Chondrocyte (in vitro differentiated cells): ENCODE measurements at regions not wholly inside any gene's neighbourhood (a gene's known extent, or its start where the extent isn't known, plus 50 kb on each side); places are given as distances from the start of the nearest gene placed in this dataset.

Experiments
- DNase-seq: peaks from one replicate; pipeline ENCODE4 v3.0.0; 2021; ENCODE audit warnings: mixed read lengths, low spot score
- H3K27ac Mint-ChIP-seq: one replicate; pipeline ENCODE4 v1.8.0; 2021; ENCODE audit warnings: mild to moderate bottlenecking, moderate library complexity, mixed read lengths; ENCODE audit not compliant: unreplicated experiment
- H3K27me3 Mint-ChIP-seq: 2 replicates; pipeline ENCODE4 v1.8.0; 2021; ENCODE audit warnings: low read depth, mixed read lengths
- H3K36me3 Mint-ChIP-seq: 2 replicates; pipeline ENCODE4 v1.8.0; 2021; ENCODE audit warnings: low read depth, mixed read lengths
- H3K4me1 Mint-ChIP-seq: 2 replicates; pipeline ENCODE4 v1.8.0; 2021; ENCODE audit warnings: low read depth, mild to moderate bottlenecking, mixed read lengths
- H3K4me3 Mint-ChIP-seq: one replicate; pipeline ENCODE4 v1.8.0; 2021; ENCODE audit warnings: mild to moderate bottlenecking, moderate library complexity, mixed read lengths; ENCODE audit not compliant: unreplicated experiment
- H3K9me3 Mint-ChIP-seq: 2 replicates; pipeline ENCODE4 v1.8.0; 2021; ENCODE audit warnings: low read depth, mixed read lengths
- TF ChIP-seq, protein P1 (sequence below): fragments of 200-600 bp; sonication (generic); IDR thresholded peaks from 2 replicates; pipeline ENCODE4 v1.5.0; 2021; ENCODE audit warnings: antibody characterized with exemption, mild to moderate bottlenecking, moderate library complexity

DNA sequence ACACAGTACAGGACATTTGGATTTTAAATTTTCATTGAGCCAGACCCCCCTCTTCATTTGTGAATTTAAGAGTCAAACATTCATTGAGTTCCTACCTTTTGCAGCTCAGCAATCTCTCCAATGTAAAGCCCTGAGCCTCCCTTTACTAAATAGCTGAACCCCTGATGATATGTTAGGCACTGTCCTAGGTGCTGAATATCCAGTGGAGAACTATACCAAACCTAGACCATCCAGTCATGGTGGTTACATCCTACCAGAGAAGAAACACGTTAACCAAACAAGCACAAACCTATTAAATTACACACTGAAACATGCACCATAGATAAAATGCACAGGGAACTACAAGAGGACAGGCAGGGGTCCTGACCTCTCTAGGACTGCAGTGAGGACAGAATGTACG lies 1585.3 kb upstream of the TMEM132C start:
- H3K27me3 Mint-ChIP-seq, result no peaks in the 10 kb centered on the region
- H3K4me1 Mint-ChIP-seq, result no peaks in the 10 kb centered on the region
- H3K27ac Mint-ChIP-seq, result no peak overlapping the region
- H3K36me3 Mint-ChIP-seq, result no peaks in the 10 kb centered on the region
- H3K9me3 Mint-ChIP-seq, result peaks cover 48% of the 10 kb centered on the region
- no peak overlapping the region for H3K4me3 Mint-ChIP-seq
- TF ChIP-seq, protein P1, sequence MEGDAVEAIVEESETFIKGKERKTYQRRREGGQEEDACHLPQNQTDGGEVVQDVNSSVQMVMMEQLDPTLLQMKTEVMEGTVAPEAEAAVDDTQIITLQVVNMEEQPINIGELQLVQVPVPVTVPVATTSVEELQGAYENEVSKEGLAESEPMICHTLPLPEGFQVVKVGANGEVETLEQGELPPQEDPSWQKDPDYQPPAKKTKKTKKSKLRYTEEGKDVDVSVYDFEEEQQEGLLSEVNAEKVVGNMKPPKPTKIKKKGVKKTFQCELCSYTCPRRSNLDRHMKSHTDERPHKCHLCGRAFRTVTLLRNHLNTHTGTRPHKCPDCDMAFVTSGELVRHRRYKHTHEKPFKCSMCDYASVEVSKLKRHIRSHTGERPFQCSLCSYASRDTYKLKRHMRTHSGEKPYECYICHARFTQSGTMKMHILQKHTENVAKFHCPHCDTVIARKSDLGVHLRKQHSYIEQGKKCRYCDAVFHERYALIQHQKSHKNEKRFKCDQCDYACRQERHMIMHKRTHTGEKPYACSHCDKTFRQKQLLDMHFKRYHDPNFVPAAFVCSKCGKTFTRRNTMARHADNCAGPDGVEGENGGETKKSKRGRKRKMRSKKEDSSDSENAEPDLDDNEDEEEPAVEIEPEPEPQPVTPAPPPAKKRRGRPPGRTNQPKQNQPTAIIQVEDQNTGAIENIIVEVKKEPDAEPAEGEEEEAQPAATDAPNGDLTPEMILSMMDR, result no peak
- no peak for DNase-seq

DNA sequence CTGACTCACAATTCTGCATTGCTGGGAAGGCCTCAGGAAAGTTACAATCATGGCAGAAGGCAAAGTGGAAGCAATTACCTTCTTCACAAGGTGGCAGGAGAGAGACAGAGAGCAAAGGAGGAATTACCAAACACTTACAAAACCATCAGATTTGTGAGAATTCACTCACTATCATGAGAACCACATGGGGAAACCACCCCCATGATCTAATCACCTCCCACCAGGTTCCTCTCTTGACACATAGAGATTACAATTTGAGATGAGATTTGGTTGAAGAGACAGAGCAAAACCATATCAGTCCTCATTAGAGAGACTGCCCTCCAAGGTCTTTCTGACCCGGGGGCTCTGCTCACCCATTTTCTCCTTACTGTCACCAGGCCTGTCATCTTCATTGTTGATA lies 1582.3 kb upstream of the TMEM132C start:
- H3K4me3 Mint-ChIP-seq, result no peak overlapping the region

DNA sequence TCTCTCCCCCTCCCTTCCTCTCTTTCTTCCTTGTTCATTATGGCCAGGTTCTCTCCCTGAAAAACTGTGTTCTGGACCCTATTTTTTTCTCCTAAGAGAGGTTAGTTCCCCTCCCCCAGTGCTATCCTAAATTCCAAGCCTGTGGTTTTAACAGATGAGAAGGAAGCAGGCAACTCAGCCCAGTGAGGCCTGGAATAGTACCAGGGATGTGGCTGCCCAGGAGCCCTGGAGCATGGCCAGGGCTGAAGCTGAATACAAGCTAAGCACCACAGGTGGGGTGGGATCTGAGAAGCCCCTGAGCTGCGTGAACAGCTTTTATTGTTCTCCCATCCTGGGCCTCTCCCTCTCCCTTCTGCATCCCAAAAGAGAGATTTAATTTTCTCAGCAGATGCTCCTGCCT lies 1581.3 kb upstream of the TMEM132C start:
- TF ChIP-seq, protein P1, result no peak
- Mint-ChIP-seq H3K4me3 (no peak overlapping the region), H3K4me1 (no peaks in the 10 kb centered on the region), H3K27ac (no peak overlapping the region), H3K9me3 (peaks cover 34% of the 10 kb centered on the region), H3K27me3 (no peaks in the 10 kb centered on the region), H3K36me3 (no peaks in the 10 kb centered on the region)
- DNase-seq, result no peak

More for the DNA sequence above, 1582.3 kb upstream of the TMEM132C start:
- H3K27me3 Mint-ChIP-seq, result no peaks in the 10 kb centered on the region
- no peaks in the 10 kb centered on the region for H3K4me1 Mint-ChIP-seq
- H3K9me3 Mint-ChIP-seq, result peaks cover 34% of the 10 kb centered on the region
- no peak overlapping the region for H3K27ac Mint-ChIP-seq
- no peaks in the 10 kb centered on the region for H3K36me3 Mint-ChIP-seq
- TF ChIP-seq, protein P1, result no peak
- DNase-seq, result no peak

DNA sequence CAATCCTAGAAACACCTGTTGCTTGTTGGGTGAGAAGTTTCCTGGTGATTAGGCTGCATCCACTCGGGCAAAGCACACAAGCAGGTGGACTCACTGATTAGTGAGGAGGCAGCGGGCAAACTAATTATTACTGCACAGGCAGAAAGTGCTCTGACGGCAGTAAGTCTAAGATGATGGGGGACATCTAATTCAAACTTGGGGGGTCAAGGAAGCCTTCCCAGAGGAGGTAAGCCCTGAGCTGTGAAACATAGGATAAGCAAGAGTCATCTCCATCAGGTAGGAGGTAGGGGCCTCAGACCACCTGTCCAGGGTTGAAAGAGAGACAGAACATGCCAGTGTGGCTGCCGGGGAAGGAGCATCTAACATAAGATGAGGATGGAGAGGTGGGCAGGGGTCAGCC lies 1578.4 kb upstream of the TMEM132C start:
- H3K27me3 Mint-ChIP-seq, result no peaks in the 10 kb centered on the region
- H3K4me1 Mint-ChIP-seq, result no peaks in the 10 kb centered on the region
- no peak overlapping the region for H3K4me3 Mint-ChIP-seq
- H3K9me3 Mint-ChIP-seq, result peaks cover 32% of the 10 kb centered on the region
- no peaks in the 10 kb centered on the region for H3K36me3 Mint-ChIP-seq
- TF ChIP-seq, protein P1, result no peak
- H3K27ac Mint-ChIP-seq, result no peak overlapping the region
- DNase-seq, result no peak

DNA sequence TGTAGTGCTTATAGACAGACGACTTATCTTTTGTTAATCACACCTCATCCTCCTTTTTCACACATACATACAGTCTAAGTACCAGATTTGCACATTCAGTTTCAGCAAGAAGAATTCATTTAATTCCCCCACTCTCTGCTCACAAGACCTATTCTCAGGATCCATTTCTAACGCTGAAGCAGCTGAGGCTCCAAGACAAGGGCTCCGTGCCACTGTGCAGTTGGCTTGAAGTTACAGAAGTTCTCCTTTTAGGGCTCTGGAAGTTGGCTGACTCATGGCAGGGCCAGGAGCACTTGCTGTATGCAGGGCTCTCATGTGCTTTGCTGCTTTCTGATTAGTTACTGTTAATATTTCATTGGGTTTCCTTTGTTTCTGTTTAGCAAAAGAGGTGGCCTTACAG lies 1566.9 kb upstream of the TMEM132C start:
- H3K9me3 Mint-ChIP-seq, result peaks cover 36% of the 10 kb centered on the region
- H3K4me3 Mint-ChIP-seq, result no peak overlapping the region
- TF ChIP-seq, protein P1, result no peak
- H3K4me1 Mint-ChIP-seq, result no peaks in the 10 kb centered on the region
- no peaks in the 10 kb centered on the region for H3K36me3 Mint-ChIP-seq
- no peaks in the 10 kb centered on the region for H3K27me3 Mint-ChIP-seq
- H3K27ac Mint-ChIP-seq, result no peak overlapping the region
- no peak for DNase-seq
